ENCODE measurements at regions not wholly inside any gene's neighbourhood (a gene's known extent, or its start where the extent isn't known, plus 50 kb on each side); places are given as distances from the start of the nearest gene placed in this dataset.
"Not testable (repeated sequence)": the region's sequence is repeated elsewhere in the genome, so short reads cannot be mapped to it uniquely, and the experiment has no call there.

- TF ChIP-seq POLR2AphosphoS5, CTCF, POLR2A, EP300 (IDR thresholded peaks at IDR 0.05): not testable (repeated sequence)
Observed at GRCh38 chr5:21469523-21470101, 1383.5 kb downstream of the CDH12 start.

Measured in suprapubic skin (tissue), 4 donors.